GM12891 (cell line): ENCODE measurements at regions not wholly inside any gene's neighbourhood (a gene's known extent, or its start where the extent isn't known, plus 50 kb on each side); places are given as distances from the start of the nearest gene placed in this dataset.
A peak's percentile ranks its signal among the peaks of the same experiment; 100 is the strongest.

Experiments
- DNase-seq: peaks from one replicate; pipeline ENCODE4 v3.0.0; 2011; ENCODE audit warnings: low spot score; ENCODE audit not compliant: insufficient read length
- FAIRE-seq: peaks from 2 replicates; lab custom pipeline; 2011; peaks lifted over from hg19 to GRCh38; lab: Jason Lieb, UNC
- PAX5 ChIP-seq: IDR thresholded peaks from 2 replicates; pipeline ENCODE4 v1.6.1; 2011; ENCODE audit warnings: low read length, moderate library complexity, mild to moderate bottlenecking; ENCODE audit not compliant: insufficient read depth, severe bottlenecking
- POLR2A ChIP-seq: IDR thresholded peaks from 2 replicates; pipeline ENCODE4 v1.6.1; 2011; ENCODE audit warnings: low read depth, low read length, control low read depth
- POLR2AphosphoS5 ChIP-seq: IDR thresholded peaks from 2 replicates; pipeline ENCODE4 v1.6.1; 2011; ENCODE audit warnings: low read depth, low read length, control low read depth
- POU2F2 ChIP-seq: IDR thresholded peaks from 2 replicates; pipeline ENCODE4 v1.6.1; 2011; ENCODE audit warnings: low read depth, mild to moderate bottlenecking, control low read depth, low read length, moderate library complexity
- SPI1 ChIP-seq: IDR thresholded peaks from 2 replicates; pipeline ENCODE4 v1.6.1; 2011; ENCODE audit warnings: low read depth, low read length, control low read depth
- TAF1 ChIP-seq: IDR thresholded peaks from 2 replicates; pipeline ENCODE4 v1.6.1; 2011; ENCODE audit warnings: low read depth, low read length, control low read depth

DNA sequence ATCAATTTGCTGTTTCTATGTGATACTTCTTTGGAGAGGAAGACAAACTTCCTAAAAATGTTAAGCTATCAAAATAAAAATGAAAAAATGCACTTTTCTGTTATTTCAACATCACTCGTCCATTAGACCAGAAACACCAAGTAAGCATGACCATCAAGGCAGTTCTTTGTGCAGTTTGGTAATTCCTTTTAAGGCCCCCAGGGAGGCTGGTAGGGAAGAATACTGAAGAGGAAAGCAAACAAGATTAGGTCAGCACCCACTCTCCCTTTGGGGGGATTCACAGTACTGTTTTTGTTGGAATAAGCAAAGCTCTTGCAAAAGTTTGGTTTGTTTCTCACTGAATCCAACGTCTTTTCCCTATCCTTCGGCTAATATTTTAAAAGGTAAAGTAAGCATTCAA, 206.8 kb upstream of the SLC35B3 start:
- TF ChIP-seq POLR2AphosphoS5 (no peak), POLR2A (no peak), POU2F2 (no peak), SPI1 (no peak), PAX5 (no peak), TAF1 (no peak)
- no peak for DNase-seq
- no peak for FAIRE-seq

GRCh38 chr6:8639928-8640649, 204.7 kb upstream of the SLC35B3 start:
- no peak for DNase-seq
- FAIRE-seq = no peak
- TF ChIP-seq POLR2AphosphoS5 (no peak), SPI1 (no peak), POU2F2 (no peak), PAX5 (no peak), POLR2A (no peak)

GRCh38 chr6:8637896-8638597, 202.7 kb upstream of the SLC35B3 start:
- no peak for TF ChIP-seq POLR2A
- TF ChIP-seq SPI1 = no peak
- no peak for TF ChIP-seq PAX5
- TF ChIP-seq POU2F2 = no peak
- no peak for TF ChIP-seq TAF1
- TF ChIP-seq POLR2AphosphoS5 = no peak
- no peak for FAIRE-seq
- DNase-seq = no peak

DNA sequence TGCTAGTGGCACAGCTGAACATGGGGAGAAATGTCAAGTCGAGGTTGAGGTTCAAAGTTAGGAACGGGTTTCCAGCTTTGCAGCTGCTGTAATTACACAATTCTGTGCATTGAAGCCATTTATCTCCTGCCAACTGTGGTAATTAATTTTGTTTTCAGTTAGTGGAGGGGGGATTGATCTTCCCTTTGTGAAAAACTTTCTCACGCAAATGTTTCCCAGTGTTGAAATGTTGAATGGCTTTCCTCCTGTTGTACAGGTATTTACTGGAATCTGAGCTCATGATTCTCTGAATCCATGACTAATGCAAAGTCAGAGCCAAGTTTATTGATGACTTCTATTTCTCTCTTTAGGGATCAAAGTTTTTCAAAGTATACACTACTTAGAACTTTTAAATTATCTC, 198.4 kb upstream of the SLC35B3 start:
- FAIRE-seq = no peak
- no peak for DNase-seq
- TF ChIP-seq POLR2AphosphoS5 (no peak), TAF1 (no peak), PAX5 (no peak), POLR2A (no peak), POU2F2 (no peak), SPI1 (no peak)

DNA sequence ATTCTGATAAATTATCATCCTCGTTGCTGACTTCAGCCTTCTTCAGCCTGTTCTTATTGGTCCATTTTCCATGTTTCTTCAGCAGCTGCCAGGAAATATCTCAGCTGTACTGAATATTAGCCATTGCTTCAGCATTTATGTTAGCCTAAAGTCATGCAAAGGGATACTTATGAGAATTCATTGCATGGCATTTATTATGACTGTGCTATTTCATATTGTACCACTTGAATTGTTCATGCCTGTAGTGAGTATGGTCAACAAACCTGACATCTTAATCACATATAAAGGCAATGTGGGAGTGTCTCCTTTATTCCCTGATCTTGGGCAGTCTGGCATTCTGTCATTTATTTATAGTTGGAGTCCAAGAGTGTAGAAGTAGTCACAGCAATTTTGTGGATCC, 193.4 kb upstream of the SLC35B3 start:
- TF ChIP-seq TAF1 = no peak
- no peak for TF ChIP-seq SPI1
- TF ChIP-seq POU2F2 = no peak
- no peak for TF ChIP-seq PAX5
- no peak for TF ChIP-seq POLR2AphosphoS5
- TF ChIP-seq POLR2A = no peak
- FAIRE-seq (no peak), DNase-seq (no peak)

- TF ChIP-seq POU2F2 (no peak), POLR2A (no peak), SPI1 (no peak), TAF1 (no peak), PAX5 (no peak), POLR2AphosphoS5 (no peak)
- FAIRE-seq (no peak), DNase-seq (no peak)
Observed at GRCh38 chr6:8628063-8628462, 192.7 kb upstream of the SLC35B3 start.

DNA sequence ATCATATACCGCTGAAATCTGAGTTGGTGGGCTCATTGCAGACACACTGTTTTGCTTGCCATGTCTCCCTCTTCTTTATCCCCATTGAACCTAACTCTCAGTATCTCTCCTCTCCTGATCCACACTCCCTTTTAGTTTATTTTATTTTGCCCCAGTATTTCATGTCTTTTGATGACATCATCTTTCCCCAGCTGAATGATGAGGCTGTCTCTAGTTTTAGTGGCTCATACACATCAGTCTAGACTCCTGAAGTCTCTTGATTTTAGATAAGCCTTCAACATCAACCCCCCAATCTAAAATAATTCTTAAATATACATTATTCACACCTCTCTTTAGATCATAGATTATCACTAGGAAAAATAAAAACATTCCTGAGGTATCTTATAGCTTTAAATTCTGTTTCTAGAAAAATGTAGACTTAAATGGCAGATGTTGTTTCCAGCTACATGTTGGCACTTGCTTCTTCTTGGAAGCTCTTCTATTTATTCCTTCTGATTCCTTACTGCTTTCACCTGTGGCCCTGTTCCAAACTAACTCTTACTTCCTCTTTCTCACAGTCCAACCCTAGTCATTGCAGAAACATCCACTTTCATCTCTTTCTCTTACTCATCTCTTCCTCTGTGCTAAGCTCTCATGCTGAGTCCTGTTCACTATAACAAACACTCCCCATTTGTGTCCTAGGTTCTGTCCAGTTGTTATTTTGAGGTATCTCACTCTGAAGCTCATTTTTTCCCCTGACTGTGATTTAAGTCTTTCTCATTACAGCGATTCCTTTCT, 191.9 kb upstream of the SLC35B3 start:
- FAIRE-seq = no peak
- TF ChIP-seq PAX5 (no peak), SPI1 (no peak), TAF1 (no peak), POU2F2 (no peak), POLR2A (no peak), POLR2AphosphoS5 (no peak)
- peak; percentile 6 for DNase-seq

DNA sequence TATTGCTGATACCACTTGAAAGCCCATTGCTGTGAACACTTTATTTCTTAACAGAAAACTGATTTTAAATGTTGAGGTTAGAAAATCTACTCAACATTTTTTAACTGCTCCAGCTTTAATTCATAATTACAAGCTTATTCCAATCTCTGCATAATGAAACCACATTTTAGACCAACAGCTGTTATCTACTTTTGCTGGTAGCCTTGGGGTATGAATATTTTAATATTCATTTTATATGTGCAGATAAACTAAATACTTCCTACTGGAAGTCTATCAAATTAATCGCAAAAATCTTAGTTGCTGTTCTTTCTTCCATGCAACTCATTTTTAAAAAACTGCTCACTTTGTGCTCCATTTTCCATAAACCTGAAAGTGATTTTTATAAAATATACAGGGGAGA, 189.3 kb upstream of the SLC35B3 start:
- no peak for DNase-seq

DNA sequence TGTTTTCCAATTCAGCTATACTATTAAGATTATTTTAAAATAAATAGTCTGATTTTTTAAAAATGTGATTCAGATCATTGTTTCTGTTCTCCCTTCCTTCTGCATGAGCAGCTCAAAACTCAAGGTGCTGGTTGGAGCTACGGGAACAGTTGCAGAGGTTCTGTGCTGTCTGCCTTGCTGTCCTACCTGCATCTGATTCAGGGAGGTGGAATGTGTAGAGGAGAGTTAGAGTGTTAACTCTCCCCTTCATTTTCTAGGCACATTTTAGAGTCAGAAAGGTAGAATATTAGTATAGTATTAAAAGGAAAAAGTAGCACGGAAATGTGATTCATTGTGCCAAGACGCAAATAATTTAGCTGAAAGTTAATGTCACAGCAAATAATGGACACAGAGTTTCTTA, 188.1 kb upstream of the SLC35B3 start:
- FAIRE-seq = no peak
- TF ChIP-seq SPI1 (no peak), TAF1 (no peak), PAX5 (no peak), POU2F2 (no peak), POLR2A (no peak)
- no peak for DNase-seq

More for the DNA sequence above, 189.3 kb upstream of the SLC35B3 start:
- FAIRE-seq = no peak
- no peak for TF ChIP-seq SPI1
- TF ChIP-seq PAX5 = no peak
- TF ChIP-seq TAF1 = no peak
- TF ChIP-seq POLR2A = no peak
- TF ChIP-seq POU2F2 = no peak
- no peak for TF ChIP-seq POLR2AphosphoS5
